Central memory CD8-positive, alpha-beta T cell (primary cell): ENCODE measurements at regions not wholly inside any gene's neighbourhood (a gene's known extent, or its start where the extent isn't known, plus 50 kb on each side); places are given as distances from the start of the nearest gene placed in this dataset.

Source experiments
- ATAC-seq: fragments of 150-1000 bp; cut with Tn5 transposase; replicated peaks from 2 replicates; pipeline ENCODE4 v1.10.0; 2022; ENCODE audit warnings: mild to moderate bottlenecking, moderate FRiP score, moderate number of reproducible peaks; ENCODE audit not compliant: poor library complexity, severe bottlenecking; ENCODE audit errors: extremely low read depth
- DNase-seq, 2 donors: peaks; one replicate each; pipeline ENCODE4 v3.0.0; 2021; ENCODE audit warnings: low spot score in 2 of 2
- H3K27ac Mint-ChIP-seq: one replicate; pipeline ENCODE4 v1.8.0; 2022; ENCODE audit warnings: low read depth, mild to moderate bottlenecking, moderate library complexity, mixed read lengths
- H3K27me3 Mint-ChIP-seq: one replicate; pipeline ENCODE4 v1.8.0; 2022; ENCODE audit warnings: mixed read lengths
- H3K36me3 Mint-ChIP-seq: one replicate; pipeline ENCODE4 v1.8.0; 2022; ENCODE audit warnings: mild to moderate bottlenecking, moderate library complexity, mixed read lengths; ENCODE audit not compliant: insufficient read depth
- H3K4me1 Mint-ChIP-seq: one replicate; pipeline ENCODE4 v1.8.0; 2022; ENCODE audit warnings: mixed read lengths
- H3K4me3 Mint-ChIP-seq: one replicate; pipeline ENCODE4 v1.8.0; 2022; ENCODE audit warnings: mild to moderate bottlenecking, moderate library complexity, mixed read lengths
- H3K9me3 Mint-ChIP-seq: one replicate; pipeline ENCODE4 v1.8.0; 2022; ENCODE audit warnings: mixed read lengths

DNA sequence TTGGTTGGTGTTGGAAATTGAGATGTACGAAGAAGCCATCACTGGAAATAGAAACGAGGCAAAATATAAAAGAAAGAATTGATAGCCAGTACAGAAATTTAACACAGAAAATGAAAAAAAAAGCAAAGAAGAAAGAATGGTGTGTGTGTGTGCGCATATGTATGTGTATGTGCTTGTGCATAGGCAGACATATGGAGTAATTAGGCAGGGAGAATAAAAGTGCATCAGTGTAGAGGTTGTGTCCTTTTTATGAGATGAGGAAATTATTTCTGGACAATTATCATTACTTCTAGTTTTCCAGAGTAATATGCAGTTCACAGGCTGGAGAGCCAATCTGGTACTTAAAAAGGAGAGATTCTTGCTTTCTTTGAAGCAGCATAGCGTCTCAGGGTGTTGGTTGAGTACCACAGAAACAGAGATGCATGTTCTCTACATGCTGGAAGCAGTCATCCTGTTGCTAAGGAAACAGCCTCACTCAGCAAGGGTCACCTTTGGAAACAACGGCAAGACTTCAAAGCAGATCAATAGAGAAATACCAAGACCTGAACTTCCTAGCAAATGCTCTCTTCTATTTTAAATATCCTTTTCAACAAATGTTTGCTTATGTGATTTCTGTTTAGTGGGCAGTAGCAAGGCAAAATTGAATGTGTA is 172.7 kb downstream of the TAF11L14 start:
- Mint-ChIP-seq H3K4me3 (no peak overlapping the region), H3K36me3 (no peaks in the 10 kb centered on the region), H3K27me3 (no peaks in the 10 kb centered on the region), H3K9me3 (peaks cover 6% of the 10 kb centered on the region), H3K27ac (no peak overlapping the region), H3K4me1 (no peaks in the 10 kb centered on the region)
- ATAC-seq, result no peak
- no peak for DNase-seq

DNA sequence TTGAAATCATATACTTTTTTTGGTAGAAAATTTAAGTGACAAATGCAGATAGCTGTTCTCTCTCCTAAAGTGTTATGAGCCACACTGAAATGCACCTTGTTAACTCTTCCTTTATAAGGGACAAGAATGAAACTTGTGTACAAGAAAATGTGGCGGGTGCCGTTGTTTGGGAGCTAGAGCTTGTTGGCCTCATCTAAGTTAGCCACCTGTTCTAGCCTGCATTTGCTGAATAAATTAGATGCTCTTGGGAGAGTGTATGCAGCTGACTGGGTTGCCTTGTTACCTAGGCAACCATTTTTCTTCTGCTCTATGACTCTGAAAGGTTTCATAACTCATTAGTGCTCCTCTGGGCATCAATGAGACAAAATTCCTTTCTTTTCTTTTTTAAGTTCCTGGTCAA is 174.3 kb downstream of the TAF11L14 start:
- H3K27me3 Mint-ChIP-seq, result no peaks in the 10 kb centered on the region
- ATAC-seq, result no peak
- DNase-seq, result no peak
- H3K9me3 Mint-ChIP-seq, result peaks cover 11% of the 10 kb centered on the region
- no peak overlapping the region for H3K4me3 Mint-ChIP-seq
- H3K27ac Mint-ChIP-seq, result no peak overlapping the region
- no peaks in the 10 kb centered on the region for H3K4me1 Mint-ChIP-seq
- no peaks in the 10 kb centered on the region for H3K36me3 Mint-ChIP-seq

DNA sequence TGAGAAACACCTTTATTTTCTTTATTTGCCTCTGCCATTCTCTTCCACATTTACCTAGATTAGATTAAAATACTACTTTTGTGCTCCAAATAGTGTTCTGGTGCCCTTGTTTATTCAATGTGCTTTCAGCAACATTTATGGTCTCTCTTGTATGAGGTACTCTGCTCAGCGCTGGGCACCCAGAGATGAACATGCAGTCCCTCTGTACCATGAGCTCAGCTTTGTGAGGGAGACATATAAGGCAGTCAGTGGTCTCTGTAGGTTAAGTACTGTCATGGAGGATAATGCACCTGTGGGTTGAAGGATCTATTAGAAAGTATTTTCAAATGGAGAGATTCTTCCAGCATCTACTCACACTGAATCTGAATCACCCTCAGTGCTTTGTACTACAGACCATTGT is 176.5 kb downstream of the TAF11L14 start:
- no peak for DNase-seq
- Mint-ChIP-seq H3K27ac (no peak overlapping the region), H3K9me3 (peaks cover 6% of the 10 kb centered on the region), H3K4me3 (no peak overlapping the region), H3K36me3 (no peaks in the 10 kb centered on the region), H3K27me3 (no peaks in the 10 kb centered on the region), H3K4me1 (no peaks in the 10 kb centered on the region)
- ATAC-seq, result no peak

DNA sequence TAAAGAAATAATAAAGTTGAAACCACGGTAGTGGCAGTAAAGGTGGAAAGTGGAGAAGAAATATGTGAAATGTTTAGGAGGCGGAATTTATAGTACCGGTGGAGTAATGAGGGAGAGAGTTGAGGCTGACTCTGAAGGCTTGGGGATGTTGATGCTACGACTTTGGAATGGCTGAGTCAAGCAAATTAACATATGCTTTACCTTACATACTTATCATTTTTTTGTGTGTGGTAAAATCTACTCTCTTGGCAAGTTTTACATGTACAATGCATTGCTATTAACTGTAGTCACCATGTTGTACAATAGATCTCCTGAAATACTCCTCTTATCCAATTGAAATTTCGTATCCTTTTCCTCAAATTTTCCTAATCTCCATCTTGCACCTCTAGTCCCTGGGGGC is 179.0 kb downstream of the TAF11L14 start:
- H3K27ac Mint-ChIP-seq, result no peak overlapping the region
- no peaks in the 10 kb centered on the region for H3K4me1 Mint-ChIP-seq

DNA sequence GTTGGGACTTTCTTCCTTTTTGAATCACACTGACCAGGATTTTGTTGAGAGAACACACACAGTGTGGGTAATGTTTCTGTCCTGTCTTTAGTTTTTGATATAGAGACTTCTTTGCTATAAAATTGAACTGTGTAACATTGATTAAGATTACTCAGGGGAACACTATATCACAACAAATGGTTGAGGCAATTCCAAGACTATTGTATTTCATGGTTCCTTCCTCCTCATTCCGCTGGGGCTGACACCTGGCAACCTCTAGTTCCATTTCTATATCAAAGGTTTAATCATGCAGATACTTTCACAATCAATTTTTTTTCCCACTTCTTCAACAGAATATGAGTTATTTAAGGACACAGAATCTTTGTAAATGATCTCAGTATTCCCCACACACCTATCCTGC is 182.2 kb downstream of the TAF11L14 start:
- Mint-ChIP-seq H3K27me3 (no peaks in the 10 kb centered on the region), H3K4me3 (no peak overlapping the region), H3K9me3 (peaks cover 14% of the 10 kb centered on the region), H3K27ac (no peak overlapping the region), H3K36me3 (no peaks in the 10 kb centered on the region), H3K4me1 (no peaks in the 10 kb centered on the region)
- DNase-seq (no peak), ATAC-seq (no peak)

More for the DNA sequence above, 179.0 kb downstream of the TAF11L14 start:
- DNase-seq, result no peak
- peaks cover 6% of the 10 kb centered on the region for H3K9me3 Mint-ChIP-seq
- no peak for ATAC-seq
- H3K27me3 Mint-ChIP-seq, result no peaks in the 10 kb centered on the region
- no peak overlapping the region for H3K4me3 Mint-ChIP-seq
- H3K36me3 Mint-ChIP-seq, result no peaks in the 10 kb centered on the region

DNA sequence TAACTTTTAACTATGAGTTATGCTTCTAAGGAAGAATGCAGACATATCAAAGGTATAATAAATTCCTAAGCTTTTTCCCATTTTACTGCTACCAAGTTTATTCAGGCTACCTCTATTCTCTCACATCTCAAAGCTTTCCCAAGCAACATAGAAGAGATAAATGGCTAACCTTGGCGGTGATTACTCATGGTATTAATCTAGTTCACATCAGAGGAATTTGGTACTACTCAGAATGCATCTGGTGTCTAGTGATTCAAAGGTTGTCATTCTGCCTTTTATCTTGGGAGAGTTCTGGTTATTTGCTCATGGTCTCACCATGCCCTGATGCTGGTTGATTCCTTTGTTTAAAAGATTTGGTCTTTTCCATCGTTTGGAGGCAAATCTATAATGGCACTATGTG is 182.7 kb downstream of the TAF11L14 start:
- DNase-seq, result no peak
- no peak for ATAC-seq
- Mint-ChIP-seq H3K9me3 (peaks cover 14% of the 10 kb centered on the region), H3K36me3 (no peaks in the 10 kb centered on the region), H3K27ac (no peak overlapping the region), H3K27me3 (no peaks in the 10 kb centered on the region), H3K4me3 (no peak overlapping the region), H3K4me1 (no peaks in the 10 kb centered on the region)

DNA sequence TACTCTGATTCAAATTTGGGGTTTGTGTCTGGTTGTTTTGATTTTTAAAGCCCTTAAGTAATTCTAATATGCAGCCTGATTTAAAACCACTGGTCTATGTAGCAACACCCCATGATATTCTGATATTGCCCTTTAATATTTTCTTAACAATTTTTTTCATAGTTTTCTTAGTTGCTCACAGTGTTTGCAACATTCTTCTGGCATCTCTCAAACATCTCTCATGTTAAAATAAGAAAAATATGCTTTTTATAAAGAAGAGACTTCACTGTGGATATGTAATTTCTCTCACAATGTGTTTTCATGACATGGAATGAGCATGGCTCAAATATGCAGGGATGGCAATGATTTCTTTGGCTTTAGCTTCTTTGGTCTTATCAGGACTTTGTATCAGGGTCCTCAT is 183.7 kb downstream of the TAF11L14 start:
- H3K9me3 Mint-ChIP-seq, result peaks cover 9% of the 10 kb centered on the region
- ATAC-seq (no peak), DNase-seq (no peak)
- no peaks in the 10 kb centered on the region for H3K27me3 Mint-ChIP-seq
- H3K36me3 Mint-ChIP-seq, result no peaks in the 10 kb centered on the region
- H3K4me1 Mint-ChIP-seq, result no peaks in the 10 kb centered on the region
- H3K27ac Mint-ChIP-seq, result no peak overlapping the region
- no peak overlapping the region for H3K4me3 Mint-ChIP-seq

DNA sequence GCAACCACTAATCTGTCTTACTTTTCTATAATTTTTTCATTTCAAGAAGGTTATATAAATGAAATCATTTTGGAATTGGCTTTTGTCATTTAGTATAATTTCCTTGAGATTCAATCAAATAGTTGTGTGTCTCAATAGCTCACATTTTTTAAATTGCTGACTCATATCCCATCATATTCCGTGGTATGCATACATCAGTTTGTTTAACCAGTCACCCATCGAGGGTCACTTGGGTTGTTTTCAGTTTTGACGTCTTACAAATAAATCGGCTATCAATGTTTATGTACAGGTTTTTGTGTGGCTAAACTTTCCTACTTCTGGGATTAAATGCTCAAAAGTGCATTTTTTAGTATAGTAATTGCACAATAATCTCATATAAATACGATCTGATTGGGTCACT is 185.5 kb downstream of the TAF11L14 start:
- ATAC-seq (no peak), DNase-seq (no peak)
- Mint-ChIP-seq H3K9me3 (peaks cover 8% of the 10 kb centered on the region), H3K27ac (no peak overlapping the region), H3K27me3 (no peaks in the 10 kb centered on the region), H3K4me1 (no peaks in the 10 kb centered on the region), H3K4me3 (no peak overlapping the region), H3K36me3 (no peaks in the 10 kb centered on the region)

DNA sequence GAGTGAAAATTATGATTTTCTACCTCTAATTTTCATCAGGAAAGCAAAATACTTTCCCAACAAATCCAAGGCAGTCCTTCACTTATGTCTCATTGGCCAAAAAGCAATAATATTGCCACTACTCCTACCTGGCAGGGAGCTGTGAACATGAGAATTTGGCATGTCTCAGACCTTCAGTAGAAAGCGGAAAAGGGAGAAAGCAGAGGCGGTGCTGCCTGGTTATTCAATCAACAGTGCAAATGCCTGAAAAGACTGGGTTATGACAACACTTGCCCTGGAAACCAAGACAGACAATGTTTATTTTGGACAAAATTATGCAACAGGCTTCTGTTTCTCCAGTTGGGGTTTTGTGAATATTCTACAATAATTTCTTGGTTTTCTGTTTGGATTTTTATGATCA is 194.4 kb downstream of the TAF11L14 start:
- Mint-ChIP-seq H3K27ac (no peak overlapping the region), H3K4me3 (no peak overlapping the region), H3K36me3 (no peaks in the 10 kb centered on the region), H3K4me1 (no peaks in the 10 kb centered on the region), H3K9me3 (peaks cover 14% of the 10 kb centered on the region), H3K27me3 (no peaks in the 10 kb centered on the region)
- DNase-seq, result no peak
- no peak for ATAC-seq

DNA sequence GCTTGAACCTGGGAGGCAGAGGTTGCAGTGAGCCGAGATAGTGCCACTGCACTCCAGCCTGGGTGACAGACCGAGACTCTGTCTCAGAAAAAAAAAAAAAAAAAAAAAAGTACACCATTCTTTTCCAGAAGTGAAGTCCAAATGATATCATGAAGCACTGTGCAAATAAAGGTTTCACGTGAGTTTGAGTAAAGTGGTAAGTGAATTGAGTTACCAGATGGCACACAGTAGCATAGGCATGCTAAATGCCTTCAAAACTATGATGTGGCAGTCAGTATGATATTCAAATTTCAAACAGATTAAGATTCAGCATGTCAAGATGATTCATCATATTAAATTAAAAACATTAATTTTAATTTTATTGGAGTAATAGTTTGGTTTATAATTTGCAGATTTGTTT is 195.2 kb downstream of the TAF11L14 start:
- no peaks in the 10 kb centered on the region for H3K4me1 Mint-ChIP-seq
- H3K27ac Mint-ChIP-seq, result no peak overlapping the region
- no peak for ATAC-seq
- no peaks in the 10 kb centered on the region for H3K36me3 Mint-ChIP-seq
- H3K9me3 Mint-ChIP-seq, result peaks cover 14% of the 10 kb centered on the region
- no peaks in the 10 kb centered on the region for H3K27me3 Mint-ChIP-seq
- DNase-seq, result no peak
- H3K4me3 Mint-ChIP-seq, result no peak overlapping the region

DNA sequence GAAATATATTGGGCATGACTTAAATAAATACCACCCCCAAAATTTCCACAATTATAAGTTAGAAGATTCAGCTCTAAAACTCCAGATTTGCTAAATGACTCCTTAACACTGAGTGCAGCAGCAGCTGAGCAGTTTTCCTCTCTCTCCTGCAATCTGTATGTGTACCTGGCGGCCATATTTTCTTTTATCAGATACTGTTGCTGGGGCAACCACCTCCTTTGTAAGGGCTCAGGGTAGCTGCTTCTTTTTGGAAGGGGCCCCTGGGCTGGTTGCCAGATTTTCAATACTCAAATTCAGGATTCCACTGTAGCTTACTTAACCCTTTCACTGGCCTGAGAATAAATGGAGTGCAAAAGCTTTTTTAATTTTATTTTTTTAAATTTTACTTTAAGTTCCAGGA is 197.0 kb downstream of the TAF11L14 start:
- Mint-ChIP-seq H3K4me3 (no peak overlapping the region), H3K27me3 (no peaks in the 10 kb centered on the region), H3K27ac (no peak overlapping the region), H3K9me3 (peaks cover 9% of the 10 kb centered on the region), H3K36me3 (no peaks in the 10 kb centered on the region), H3K4me1 (no peaks in the 10 kb centered on the region)
- ATAC-seq, result no peak
- DNase-seq, result no peak

DNA sequence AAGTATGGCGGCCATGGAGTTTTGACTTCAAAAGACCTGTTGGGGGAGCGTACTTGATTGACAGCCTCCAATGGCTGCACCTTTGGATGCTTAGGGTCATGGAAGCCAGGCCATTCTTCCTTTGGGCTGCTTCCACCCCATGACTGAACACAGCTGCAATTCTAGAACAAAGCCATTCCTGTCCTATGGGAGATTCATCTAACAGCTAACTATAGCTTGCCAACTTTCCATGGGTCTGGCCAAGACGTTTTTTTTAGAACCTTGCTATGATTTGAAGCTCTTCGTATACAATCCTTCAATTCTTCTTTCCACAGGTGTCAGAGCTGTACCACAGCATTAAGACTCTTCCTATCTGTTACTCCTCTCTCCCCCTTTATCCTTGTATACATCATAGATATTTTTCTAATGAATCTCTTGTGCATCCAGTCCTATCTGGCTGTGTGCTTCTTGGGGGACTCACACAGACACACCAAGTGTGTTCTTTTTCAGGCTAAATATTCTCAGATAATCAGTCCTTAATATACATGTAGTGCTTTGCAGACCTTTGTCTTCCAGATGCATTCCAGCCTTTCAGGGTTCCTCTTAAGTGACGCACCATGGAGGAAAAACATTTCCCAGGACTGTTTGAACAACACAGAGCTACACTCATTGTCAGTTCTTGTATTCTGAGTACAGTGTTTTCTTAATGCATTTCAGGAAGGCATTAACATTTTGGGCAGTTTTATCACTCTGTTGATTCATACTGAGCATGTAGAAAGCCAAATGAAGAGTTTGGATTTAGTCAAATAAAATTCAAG is 198.9 kb downstream of the TAF11L14 start:
- H3K4me1 Mint-ChIP-seq, result no peaks in the 10 kb centered on the region
- ATAC-seq, result no peak
- H3K4me3 Mint-ChIP-seq, result no peak overlapping the region
- H3K27ac Mint-ChIP-seq, result no peak overlapping the region
- peaks cover 9% of the 10 kb centered on the region for H3K9me3 Mint-ChIP-seq
- H3K36me3 Mint-ChIP-seq, result no peaks in the 10 kb centered on the region
- no peak for DNase-seq
- H3K27me3 Mint-ChIP-seq, result no peaks in the 10 kb centered on the region

DNA sequence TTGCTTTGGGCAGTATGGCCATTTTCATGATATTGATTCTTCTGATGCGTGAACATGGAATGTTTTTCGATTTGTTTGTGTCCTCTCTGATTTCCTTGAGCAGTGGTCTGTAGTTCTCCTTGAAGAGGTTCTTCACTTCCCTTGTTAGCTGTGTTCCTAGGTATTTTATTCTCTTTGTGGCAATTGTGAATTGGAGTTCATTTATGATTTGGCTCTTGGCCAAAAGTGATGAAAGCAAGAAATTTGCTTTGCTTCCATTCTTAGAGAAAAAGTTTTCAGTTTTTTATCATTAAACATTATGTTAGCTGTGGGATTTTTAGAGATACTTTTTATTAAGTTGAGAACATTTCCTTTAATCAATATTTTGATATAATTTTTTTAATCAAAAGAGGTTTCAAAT is 203.5 kb downstream of the TAF11L14 start:
- no peaks in the 10 kb centered on the region for H3K4me1 Mint-ChIP-seq
- no peak overlapping the region for H3K4me3 Mint-ChIP-seq
- DNase-seq, result no peak
- H3K27me3 Mint-ChIP-seq, result no peaks in the 10 kb centered on the region
- no peak for ATAC-seq
- H3K9me3 Mint-ChIP-seq, result peaks cover 21% of the 10 kb centered on the region
- H3K36me3 Mint-ChIP-seq, result no peaks in the 10 kb centered on the region
- no peak overlapping the region for H3K27ac Mint-ChIP-seq
